HL-60/S4 treated with retinoic acid at 250 ng/mL for 4 days and 3 days (cell line): ENCODE measurements at regions not wholly inside any gene's neighbourhood (a gene's known extent, or its start where the extent isn't known, plus 50 kb on each side); places are given as distances from the start of the nearest gene placed in this dataset.

Experiments used
- in situ Hi-C: fragments of 300-500 bp; cut with MboI; formaldehyde crosslinking; loops from 2 replicates; pipeline ENCODE4 v1.7.0; 2022; ENCODE audit warnings: low sequenced_read_pairs

GRCh38 chr21:16841975-16842695 lies 670.7 kb upstream of the CXADR start:
- in situ Hi-C loops: loop anchor here (25.0 kb wide), 1 partner anchor 95 kb away; no protein-coding TSS in a partner anchor

GRCh38 chr21:16842696-16843035 lies 670.2 kb upstream of the CXADR start:
- in situ Hi-C loops: loop anchor here (25.0 kb wide), 1 partner anchor 95 kb away; no protein-coding TSS in a partner anchor

GRCh38 chr21:16847211-16847610 lies 665.6 kb upstream of the CXADR start:
- in situ Hi-C loops: loop anchor here (25.0 kb wide), 1 partner anchor 90 kb away; no protein-coding TSS in a partner anchor

GRCh38 chr21:16851054-16851453 lies 661.8 kb upstream of the CXADR start:
- in situ Hi-C loops: no loop called here

- in situ Hi-C loops: no loop called here
These were observed 657.6 kb upstream of the CXADR start for GRCh38 chr21:16855164-16855667.

- in situ Hi-C loops: no loop called here
These were observed 649.4 kb upstream of the CXADR start for GRCh38 chr21:16863362-16863905.

GRCh38 chr21:16863908-16864307 lies 648.9 kb upstream of the CXADR start:
- in situ Hi-C loops: no loop called here

GRCh38 chr21:16865632-16866031 lies 647.2 kb upstream of the CXADR start:
- in situ Hi-C loops: no loop called here

GRCh38 chr21:16866851-16867250 lies 646.0 kb upstream of the CXADR start:
- in situ Hi-C loops: no loop called here

- in situ Hi-C loops: no loop called here
These were observed 642.7 kb upstream of the CXADR start for GRCh38 chr21:16870103-16870502.

GRCh38 chr21:16872616-16873015 lies 640.2 kb upstream of the CXADR start:
- in situ Hi-C loops: no loop called here

- in situ Hi-C loops: no loop called here
These were observed 639.7 kb upstream of the CXADR start for GRCh38 chr21:16873176-16873575.

- in situ Hi-C loops: no loop called here
These were observed 639.2 kb upstream of the CXADR start for GRCh38 chr21:16873596-16873995.

GRCh38 chr21:16879479-16879878 lies 633.4 kb upstream of the CXADR start:
- in situ Hi-C loops: no loop called here

GRCh38 chr21:16891821-16892220 lies 621.0 kb upstream of the CXADR start:
- in situ Hi-C loops: no loop called here

- in situ Hi-C loops: no loop called here
These were observed 612.2 kb upstream of the CXADR start for GRCh38 chr21:16900685-16901084.

- in situ Hi-C loops: no loop called here
These were observed 604.8 kb upstream of the CXADR start for GRCh38 chr21:16908077-16908476.

- in situ Hi-C loops: no loop called here
These were observed 602.2 kb upstream of the CXADR start for GRCh38 chr21:16910435-16911165.

GRCh38 chr21:16911166-16911607 lies 601.7 kb upstream of the CXADR start:
- in situ Hi-C loops: no loop called here

- in situ Hi-C loops: no loop called here
These were observed 600.8 kb upstream of the CXADR start for GRCh38 chr21:16912075-16912474.

GRCh38 chr21:16913010-16913409 lies 599.8 kb upstream of the CXADR start:
- in situ Hi-C loops: no loop called here

- in situ Hi-C loops: loop anchor here (25.0 kb wide), 1 partner anchor 91 kb away; no protein-coding TSS in a partner anchor
These were observed 584.4 kb upstream of the CXADR start for GRCh38 chr21:16928439-16928838.
